ENCODE measurements at regions not wholly inside any gene's neighbourhood (a gene's known extent, or its start where the extent isn't known, plus 50 kb on each side); places are given as distances from the start of the nearest gene placed in this dataset.

- TF ChIP-seq EZH2phosphoT487 (IDR thresholded peaks at IDR 0.05; ENCODE audit: borderline replicate concordance) (no peak), CTCF (conservative IDR thresholded peaks at IDR 0.05; ENCODE audit: low read length) (no peak)
- H4K20me1 ChIP-seq (ENCODE audit: insufficient read depth, low read length, poor library complexity, severe bottlenecking), result no peaks in the 10 kb centered on the region
- H3K4me3 ChIP-seq (ENCODE audit: low read length, poor library complexity, severe bottlenecking), result no peak overlapping the region
- H3K27me3 ChIP-seq (ENCODE audit: insufficient read depth, low read length, poor library complexity, severe bottlenecking), result no peaks in the 10 kb centered on the region
- H3K79me2 ChIP-seq (ENCODE audit: insufficient read depth, low read length), result no peaks in the 10 kb centered on the region
- H3K36me3 ChIP-seq (ENCODE audit: insufficient read depth, low read length), result no peaks in the 10 kb centered on the region
- H3K4me2 ChIP-seq (ENCODE audit: low read depth, low read length, poor library complexity, severe bottlenecking), result no peak overlapping the region
- no peak overlapping the region for H2AFZ ChIP-seq (ENCODE audit: low read length)
- no peak overlapping the region for H3K9ac ChIP-seq (ENCODE audit: low read depth, low read length, poor library complexity, severe bottlenecking)
- H3K9me3 ChIP-seq (ENCODE audit: insufficient read depth, low read depth, low read length), result no peaks in the 10 kb centered on the region
- no peaks in the 10 kb centered on the region for H3K9me2 ChIP-seq (replicated peaks; ENCODE audit: low read depth, low read length)
- H3F3A ChIP-seq (ENCODE audit: low read depth), result no peaks in the 10 kb centered on the region
- H3K4me1 ChIP-seq (ENCODE audit: insufficient read depth, low read length, poor library complexity, severe bottlenecking), result no peaks in the 10 kb centered on the region
These were observed 121.6 kb upstream of the SPATA13 start for GRCh38 chr13:24038841-24039330.

- H3K9ac ChIP-seq (ENCODE audit: low read depth, low read length, poor library complexity, severe bottlenecking), result no peak overlapping the region
- H4K20me1 ChIP-seq (ENCODE audit: insufficient read depth, low read length, poor library complexity, severe bottlenecking), result no peaks in the 10 kb centered on the region
- H3K4me1 ChIP-seq (ENCODE audit: insufficient read depth, low read length, poor library complexity, severe bottlenecking), result no peaks in the 10 kb centered on the region
- no peak overlapping the region for H3K4me3 ChIP-seq (ENCODE audit: low read length, poor library complexity, severe bottlenecking)
- TF ChIP-seq EZH2phosphoT487 (IDR thresholded peaks at IDR 0.05; ENCODE audit: borderline replicate concordance) (no peak), CTCF (conservative IDR thresholded peaks at IDR 0.05; ENCODE audit: low read length) (no peak)
- no peaks in the 10 kb centered on the region for H3F3A ChIP-seq (ENCODE audit: low read depth)
- no peaks in the 10 kb centered on the region for H3K9me3 ChIP-seq (ENCODE audit: insufficient read depth, low read depth, low read length)
- no peaks in the 10 kb centered on the region for H3K36me3 ChIP-seq (ENCODE audit: insufficient read depth, low read length)
- no peak overlapping the region for H3K4me2 ChIP-seq (ENCODE audit: low read depth, low read length, poor library complexity, severe bottlenecking)
- no peaks in the 10 kb centered on the region for H3K27me3 ChIP-seq (ENCODE audit: insufficient read depth, low read length, poor library complexity, severe bottlenecking)
- no peaks in the 10 kb centered on the region for H3K9me2 ChIP-seq (replicated peaks; ENCODE audit: low read depth, low read length)
- no peaks in the 10 kb centered on the region for H3K79me2 ChIP-seq (ENCODE audit: insufficient read depth, low read length)
- no peak overlapping the region for H2AFZ ChIP-seq (ENCODE audit: low read length)
These were observed 120.7 kb upstream of the SPATA13 start for GRCh38 chr13:24039621-24040475.

GRCh38 chr13:24040835-24041234, 119.7 kb upstream of the SPATA13 start:
- Histone ChIP-seq H3F3A (ENCODE audit: low read depth) (no peaks in the 10 kb centered on the region), H3K9me3 (ENCODE audit: insufficient read depth, low read depth, low read length) (no peaks in the 10 kb centered on the region), H3K79me2 (ENCODE audit: insufficient read depth, low read length) (no peaks in the 10 kb centered on the region), H2AFZ (ENCODE audit: low read length) (no peak overlapping the region), H3K4me1 (ENCODE audit: insufficient read depth, low read length, poor library complexity, severe bottlenecking) (no peaks in the 10 kb centered on the region), H3K9ac (ENCODE audit: low read depth, low read length, poor library complexity, severe bottlenecking) (no peak overlapping the region), H3K36me3 (ENCODE audit: insufficient read depth, low read length) (no peaks in the 10 kb centered on the region), H3K4me2 (ENCODE audit: low read depth, low read length, poor library complexity, severe bottlenecking) (no peak overlapping the region), H3K4me3 (ENCODE audit: low read length, poor library complexity, severe bottlenecking) (no peak overlapping the region), H3K27me3 (ENCODE audit: insufficient read depth, low read length, poor library complexity, severe bottlenecking) (no peaks in the 10 kb centered on the region), H3K9me2 (replicated peaks; ENCODE audit: low read depth, low read length) (no peaks in the 10 kb centered on the region), H4K20me1 (ENCODE audit: insufficient read depth, low read length, poor library complexity, severe bottlenecking) (no peaks in the 10 kb centered on the region)
- TF ChIP-seq EZH2phosphoT487 (IDR thresholded peaks at IDR 0.05; ENCODE audit: borderline replicate concordance), result no peak
- TF ChIP-seq CTCF (conservative IDR thresholded peaks at IDR 0.05; ENCODE audit: low read length), result no peak

Data from Loucy (cell line).